ENCODE measurements at regions not wholly inside any gene's neighbourhood (a gene's known extent, or its start where the extent isn't known, plus 50 kb on each side); places are given as distances from the start of the nearest gene placed in this dataset.
A peak's percentile ranks its signal among the peaks of the same experiment; 100 is the strongest.

DNA sequence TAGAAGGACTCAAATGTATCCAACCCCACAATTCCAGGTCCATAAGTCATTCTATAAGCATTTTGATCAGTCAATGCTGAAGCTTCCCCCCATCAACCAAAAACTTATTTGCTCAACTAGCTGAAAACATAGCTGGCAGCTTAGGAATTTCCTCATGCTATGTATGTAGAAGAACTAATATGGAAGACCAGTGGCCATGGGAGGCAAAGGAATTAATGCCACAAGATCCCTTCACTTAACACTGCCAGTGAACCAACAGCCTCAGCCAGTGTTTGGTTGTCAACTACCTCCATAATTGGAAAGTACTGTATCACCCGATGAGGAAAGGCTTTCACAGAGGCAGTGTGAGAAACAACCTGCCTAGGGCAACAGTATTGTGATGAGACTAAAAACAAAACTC is 105.4 kb downstream of the ZNF429 start (continued):
- TF ChIP-seq, protein P1, sequence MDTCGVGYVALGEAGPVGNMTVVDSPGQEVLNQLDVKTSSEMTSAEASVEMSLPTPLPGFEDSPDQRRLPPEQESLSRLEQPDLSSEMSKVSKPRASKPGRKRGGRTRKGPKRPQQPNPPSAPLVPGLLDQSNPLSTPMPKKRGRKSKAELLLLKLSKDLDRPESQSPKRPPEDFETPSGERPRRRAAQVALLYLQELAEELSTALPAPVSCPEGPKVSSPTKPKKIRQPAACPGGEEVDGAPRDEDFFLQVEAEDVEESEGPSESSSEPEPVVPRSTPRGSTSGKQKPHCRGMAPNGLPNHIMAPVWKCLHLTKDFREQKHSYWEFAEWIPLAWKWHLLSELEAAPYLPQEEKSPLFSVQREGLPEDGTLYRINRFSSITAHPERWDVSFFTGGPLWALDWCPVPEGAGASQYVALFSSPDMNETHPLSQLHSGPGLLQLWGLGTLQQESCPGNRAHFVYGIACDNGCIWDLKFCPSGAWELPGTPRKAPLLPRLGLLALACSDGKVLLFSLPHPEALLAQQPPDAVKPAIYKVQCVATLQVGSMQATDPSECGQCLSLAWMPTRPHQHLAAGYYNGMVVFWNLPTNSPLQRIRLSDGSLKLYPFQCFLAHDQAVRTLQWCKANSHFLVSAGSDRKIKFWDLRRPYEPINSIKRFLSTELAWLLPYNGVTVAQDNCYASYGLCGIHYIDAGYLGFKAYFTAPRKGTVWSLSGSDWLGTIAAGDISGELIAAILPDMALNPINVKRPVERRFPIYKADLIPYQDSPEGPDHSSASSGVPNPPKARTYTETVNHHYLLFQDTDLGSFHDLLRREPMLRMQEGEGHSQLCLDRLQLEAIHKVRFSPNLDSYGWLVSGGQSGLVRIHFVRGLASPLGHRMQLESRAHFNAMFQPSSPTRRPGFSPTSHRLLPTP (IDR thresholded peaks at IDR 0.05; ENCODE audit: borderline replicate concordance, extremely low read depth, insufficient read length), result no peak
- TF ChIP-seq NR4A1 (CRISPR knock-in tag; IDR thresholded peaks at IDR 0.05) (no peak), NR4A1 (tag; IDR thresholded peaks at IDR 0.05) (peak; percentile 80; the same call in 1 of the 2 replicates), NFE2L1 (tag; IDR thresholded peaks at IDR 0.05; ENCODE audit: borderline replicate concordance, low read depth) (0 out of 2 replicates have a peak, but pooled peaks have one; percentile 5), TAL1 (IDR thresholded peaks at IDR 0.05) (no peak), SMAD4 (CRISPR knock-in tag; conservative IDR thresholded peaks at IDR 0.05) (peak; percentile 68), ZNF584 (CRISPR knock-in tag; IDR thresholded peaks at IDR 0.05; ENCODE audit: low read depth) (peak; percentile 68), DDX20 (tag; IDR thresholded peaks at IDR 0.05; ENCODE audit: low read depth) (peak; percentile 55; the same call in 1 of the 2 replicates), CBX1 (IDR thresholded peaks at IDR 0.05; ENCODE audit: low read depth) (no peak), NR2C1 (IDR thresholded peaks at IDR 0.05) (no peak), NR2C1 (tag; IDR thresholded peaks at IDR 0.05) (peak; percentile 73), ILK (tag; IDR thresholded peaks at IDR 0.05; ENCODE audit: borderline replicate concordance, low read depth) (0 out of 2 replicates have a peak, but pooled peaks have one; percentile 38), HCFC1 (IDR thresholded peaks at IDR 0.05; ENCODE audit: low read depth, low read length) (no peak), BRD4 (IDR thresholded peaks at IDR 0.05) (no peak), ZNF76 (CRISPR knock-in tag; IDR thresholded peaks at IDR 0.05; ENCODE audit: borderline replicate concordance) (peak; percentile 44; the same call in 1 of the 2 replicates), SMAD3 (CRISPR knock-in tag; conservative IDR thresholded peaks at IDR 0.05) (peak; percentile 92)
- TF ChIP-seq, protein P2, sequence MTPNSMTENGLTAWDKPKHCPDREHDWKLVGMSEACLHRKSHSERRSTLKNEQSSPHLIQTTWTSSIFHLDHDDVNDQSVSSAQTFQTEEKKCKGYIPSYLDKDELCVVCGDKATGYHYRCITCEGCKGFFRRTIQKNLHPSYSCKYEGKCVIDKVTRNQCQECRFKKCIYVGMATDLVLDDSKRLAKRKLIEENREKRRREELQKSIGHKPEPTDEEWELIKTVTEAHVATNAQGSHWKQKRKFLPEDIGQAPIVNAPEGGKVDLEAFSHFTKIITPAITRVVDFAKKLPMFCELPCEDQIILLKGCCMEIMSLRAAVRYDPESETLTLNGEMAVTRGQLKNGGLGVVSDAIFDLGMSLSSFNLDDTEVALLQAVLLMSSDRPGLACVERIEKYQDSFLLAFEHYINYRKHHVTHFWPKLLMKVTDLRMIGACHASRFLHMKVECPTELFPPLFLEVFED (CRISPR knock-in tag; conservative IDR thresholded peaks at IDR 0.05), result 0 out of 2 replicates have a peak, but pooled peaks have one; percentile 17
- TF ChIP-seq, protein P3, sequence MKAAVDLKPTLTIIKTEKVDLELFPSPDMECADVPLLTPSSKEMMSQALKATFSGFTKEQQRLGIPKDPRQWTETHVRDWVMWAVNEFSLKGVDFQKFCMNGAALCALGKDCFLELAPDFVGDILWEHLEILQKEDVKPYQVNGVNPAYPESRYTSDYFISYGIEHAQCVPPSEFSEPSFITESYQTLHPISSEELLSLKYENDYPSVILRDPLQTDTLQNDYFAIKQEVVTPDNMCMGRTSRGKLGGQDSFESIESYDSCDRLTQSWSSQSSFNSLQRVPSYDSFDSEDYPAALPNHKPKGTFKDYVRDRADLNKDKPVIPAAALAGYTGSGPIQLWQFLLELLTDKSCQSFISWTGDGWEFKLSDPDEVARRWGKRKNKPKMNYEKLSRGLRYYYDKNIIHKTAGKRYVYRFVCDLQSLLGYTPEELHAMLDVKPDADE (conservative IDR thresholded peaks at IDR 0.05; ENCODE audit: control insufficient read depth, low read depth, low read length), result no peak
- TF ChIP-seq, protein P4, sequence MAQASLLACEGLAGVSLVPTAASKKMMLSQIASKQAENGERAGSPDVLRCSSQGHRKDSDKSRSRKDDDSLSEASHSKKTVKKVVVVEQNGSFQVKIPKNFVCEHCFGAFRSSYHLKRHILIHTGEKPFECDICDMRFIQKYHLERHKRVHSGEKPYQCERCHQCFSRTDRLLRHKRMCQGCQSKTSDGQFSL (CRISPR knock-in tag; IDR thresholded peaks at IDR 0.05), result no peak
- TF ChIP-seq, protein P4 (tag; IDR thresholded peaks at IDR 0.05), result peak in 1 of 2 experiments; percentile 70; a peak in 2 of 4 replicates
- TF ChIP-seq, protein P5, sequence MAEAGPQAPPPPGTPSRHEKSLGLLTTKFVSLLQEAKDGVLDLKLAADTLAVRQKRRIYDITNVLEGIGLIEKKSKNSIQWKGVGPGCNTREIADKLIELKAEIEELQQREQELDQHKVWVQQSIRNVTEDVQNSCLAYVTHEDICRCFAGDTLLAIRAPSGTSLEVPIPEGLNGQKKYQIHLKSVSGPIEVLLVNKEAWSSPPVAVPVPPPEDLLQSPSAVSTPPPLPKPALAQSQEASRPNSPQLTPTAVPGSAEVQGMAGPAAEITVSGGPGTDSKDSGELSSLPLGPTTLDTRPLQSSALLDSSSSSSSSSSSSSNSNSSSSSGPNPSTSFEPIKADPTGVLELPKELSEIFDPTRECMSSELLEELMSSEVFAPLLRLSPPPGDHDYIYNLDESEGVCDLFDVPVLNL (CRISPR knock-in tag; IDR thresholded peaks at IDR 0.05; ENCODE audit: low read depth), result no peak

Measured in K562 (cell line).